ENCODE measurements at regions not wholly inside any gene's neighbourhood (a gene's known extent, or its start where the extent isn't known, plus 50 kb on each side); places are given as distances from the start of the nearest gene placed in this dataset.

DNA sequence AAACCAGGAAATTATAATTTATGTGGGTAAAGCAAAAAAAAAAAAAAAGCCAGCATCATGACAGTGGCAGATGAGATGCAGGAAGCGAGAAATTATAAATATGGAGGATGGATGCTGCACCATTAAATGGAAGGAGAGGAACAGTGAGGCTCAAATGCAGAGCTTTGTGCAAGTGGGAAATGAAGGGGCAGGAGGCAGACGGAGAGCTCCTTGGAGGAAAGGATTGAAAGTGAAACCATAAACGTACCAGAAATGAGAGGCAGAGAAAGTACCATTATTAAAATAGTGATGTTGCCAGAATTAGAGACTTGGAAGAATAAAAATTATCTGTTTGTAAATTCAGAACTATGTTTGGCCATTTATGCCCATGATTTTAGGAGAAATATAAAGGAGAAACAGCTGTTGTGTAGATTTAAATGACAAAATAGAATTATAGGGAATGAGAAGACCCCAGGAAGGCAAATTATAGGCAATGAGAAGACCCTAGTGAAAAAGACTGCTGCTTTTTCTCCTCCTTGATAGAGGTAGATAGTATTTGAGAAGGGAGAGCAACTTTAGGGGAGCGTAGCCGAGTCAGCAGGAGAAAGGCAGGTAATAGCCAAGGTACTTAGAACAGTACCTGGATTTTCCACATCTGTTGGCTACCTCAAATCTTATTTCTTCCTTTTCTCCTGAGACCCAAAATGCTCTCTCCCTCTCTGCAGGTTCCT, 341.0 kb upstream of the CD180 start:
- TF ChIP-seq, protein P1, sequence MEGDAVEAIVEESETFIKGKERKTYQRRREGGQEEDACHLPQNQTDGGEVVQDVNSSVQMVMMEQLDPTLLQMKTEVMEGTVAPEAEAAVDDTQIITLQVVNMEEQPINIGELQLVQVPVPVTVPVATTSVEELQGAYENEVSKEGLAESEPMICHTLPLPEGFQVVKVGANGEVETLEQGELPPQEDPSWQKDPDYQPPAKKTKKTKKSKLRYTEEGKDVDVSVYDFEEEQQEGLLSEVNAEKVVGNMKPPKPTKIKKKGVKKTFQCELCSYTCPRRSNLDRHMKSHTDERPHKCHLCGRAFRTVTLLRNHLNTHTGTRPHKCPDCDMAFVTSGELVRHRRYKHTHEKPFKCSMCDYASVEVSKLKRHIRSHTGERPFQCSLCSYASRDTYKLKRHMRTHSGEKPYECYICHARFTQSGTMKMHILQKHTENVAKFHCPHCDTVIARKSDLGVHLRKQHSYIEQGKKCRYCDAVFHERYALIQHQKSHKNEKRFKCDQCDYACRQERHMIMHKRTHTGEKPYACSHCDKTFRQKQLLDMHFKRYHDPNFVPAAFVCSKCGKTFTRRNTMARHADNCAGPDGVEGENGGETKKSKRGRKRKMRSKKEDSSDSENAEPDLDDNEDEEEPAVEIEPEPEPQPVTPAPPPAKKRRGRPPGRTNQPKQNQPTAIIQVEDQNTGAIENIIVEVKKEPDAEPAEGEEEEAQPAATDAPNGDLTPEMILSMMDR (IDR thresholded peaks at IDR 0.05): no peak
- no peak for TF ChIP-seq POLR2A (IDR thresholded peaks at IDR 0.05)
- no peak for TF ChIP-seq EP300 (IDR thresholded peaks at IDR 0.05; ENCODE audit: low read depth)
- no peak for TF ChIP-seq POLR2AphosphoS5 (IDR thresholded peaks at IDR 0.05)
